Stimulated activated CD4-positive, alpha-beta T cell treated with anti-CD3 and anti-CD28 coated beads, Interleukin-1b, Interleukin-23, amount 100 ng/mL, for 24 hours (primary cell): ENCODE measurements at regions not wholly inside any gene's neighbourhood (a gene's known extent, or its start where the extent isn't known, plus 50 kb on each side); places are given as distances from the start of the nearest gene placed in this dataset.

Experiments used
- DNase-seq, 4 experiments: peaks; one replicate each; pipeline ENCODE4 v3.0.0-alpha.2; 2020; ENCODE audit warnings: low read depth in 4 of 4, low spot score in 1 of 4

DNA sequence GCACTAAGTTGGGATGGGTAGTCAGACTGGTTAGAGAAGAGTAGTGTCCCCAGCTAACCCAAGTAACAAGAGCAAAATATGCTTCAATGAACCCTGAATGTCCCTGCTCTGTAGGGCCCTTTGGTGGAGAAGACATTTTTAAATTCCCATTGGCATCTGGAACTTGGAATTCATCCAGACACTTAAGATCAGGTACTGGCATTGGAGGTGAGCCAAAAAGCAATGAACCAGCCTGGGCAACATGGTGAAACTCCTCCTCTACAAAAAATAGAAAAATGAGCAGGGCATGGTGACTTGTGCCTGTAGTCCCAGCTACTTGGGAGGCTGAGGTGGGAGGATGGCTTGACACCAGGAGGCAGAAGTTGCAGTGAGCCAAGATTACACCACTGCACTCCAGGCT, 58.9 kb upstream of the ZNF618 start:
- DNase-seq = no peak

GRCh38 chr9:113818391-113818790, 57.7 kb upstream of the ZNF618 start:
- DNase-seq = no peak

- DNase-seq = no peak
These were observed 53.8 kb upstream of the ZNF618 start for GRCh38 chr9:113822315-113822714.

- no peak for DNase-seq
These were observed 52.7 kb upstream of the ZNF618 start for GRCh38 chr9:113823421-113823820.
